ENCODE measurements at regions not wholly inside any gene's neighbourhood (a gene's known extent, or its start where the extent isn't known, plus 50 kb on each side); places are given as distances from the start of the nearest gene placed in this dataset.

DNA sequence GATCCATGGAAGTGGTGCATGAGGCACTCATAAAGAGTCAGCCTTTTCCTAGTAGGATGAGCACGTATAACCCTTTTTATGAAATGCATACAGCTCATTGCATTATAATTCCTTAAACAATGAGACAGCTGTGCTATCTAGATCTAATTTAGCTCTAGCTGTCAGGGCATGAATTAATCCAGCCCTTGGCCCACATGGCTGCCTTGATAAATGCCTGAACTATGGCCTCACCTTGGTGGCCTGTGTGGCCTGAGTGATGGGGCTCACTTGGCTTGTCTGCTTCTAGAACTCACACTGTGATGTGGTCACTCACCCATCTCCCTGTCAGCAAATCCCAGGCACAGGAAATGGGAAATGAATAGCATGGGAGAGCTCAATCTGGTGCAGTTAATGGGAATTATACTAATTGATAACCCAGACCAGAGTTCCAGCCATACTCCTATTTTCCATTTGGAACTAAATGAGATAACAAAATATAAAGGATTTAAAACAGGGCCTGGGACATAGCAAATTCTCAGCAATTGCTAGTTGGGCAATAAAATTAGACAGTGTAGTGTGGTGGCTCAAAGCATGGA, 153.6 kb downstream of the HS3ST2 start:
- Histone ChIP-seq H3K4me2 (ENCODE audit: low read length) (no peak overlapping the region), H3K4me3 (ENCODE audit: low read depth, low read length) (no peak overlapping the region), H3K27me3 (ENCODE audit: control insufficient read depth, insufficient read depth, low read length) (no peaks in the 10 kb centered on the region), H3K36me3 (ENCODE audit: control insufficient read depth, insufficient read depth, low read length) (no peaks in the 10 kb centered on the region), H3K27ac (no peak overlapping the region), H3K4me1 (peaks cover 3% of the 10 kb centered on the region), H3K9ac (no peak overlapping the region), H3K9me3 (ENCODE audit: control insufficient read depth, low read length) (no peaks in the 10 kb centered on the region), H3K79me2 (no peaks in the 10 kb centered on the region), H2AFZ (no peak overlapping the region)
- TF ChIP-seq, protein P1, sequence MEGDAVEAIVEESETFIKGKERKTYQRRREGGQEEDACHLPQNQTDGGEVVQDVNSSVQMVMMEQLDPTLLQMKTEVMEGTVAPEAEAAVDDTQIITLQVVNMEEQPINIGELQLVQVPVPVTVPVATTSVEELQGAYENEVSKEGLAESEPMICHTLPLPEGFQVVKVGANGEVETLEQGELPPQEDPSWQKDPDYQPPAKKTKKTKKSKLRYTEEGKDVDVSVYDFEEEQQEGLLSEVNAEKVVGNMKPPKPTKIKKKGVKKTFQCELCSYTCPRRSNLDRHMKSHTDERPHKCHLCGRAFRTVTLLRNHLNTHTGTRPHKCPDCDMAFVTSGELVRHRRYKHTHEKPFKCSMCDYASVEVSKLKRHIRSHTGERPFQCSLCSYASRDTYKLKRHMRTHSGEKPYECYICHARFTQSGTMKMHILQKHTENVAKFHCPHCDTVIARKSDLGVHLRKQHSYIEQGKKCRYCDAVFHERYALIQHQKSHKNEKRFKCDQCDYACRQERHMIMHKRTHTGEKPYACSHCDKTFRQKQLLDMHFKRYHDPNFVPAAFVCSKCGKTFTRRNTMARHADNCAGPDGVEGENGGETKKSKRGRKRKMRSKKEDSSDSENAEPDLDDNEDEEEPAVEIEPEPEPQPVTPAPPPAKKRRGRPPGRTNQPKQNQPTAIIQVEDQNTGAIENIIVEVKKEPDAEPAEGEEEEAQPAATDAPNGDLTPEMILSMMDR (IDR thresholded peaks at IDR 0.05): no peak

Data from parathyroid adenoma (tissue), 2 donors.